IPS DF 4.7 (cell line): ENCODE measurements at regions not wholly inside any gene's neighbourhood (a gene's known extent, or its start where the extent isn't known, plus 50 kb on each side); places are given as distances from the start of the nearest gene placed in this dataset.
"Not testable (repeated sequence)": the region's sequence is repeated elsewhere in the genome, so short reads cannot be mapped to it uniquely, and the experiment has no call there.

ENCODE experiments used
- DNase-seq: peaks from one replicate; pipeline ENCODE4 v3.0.0-alpha.2; 2013; ENCODE audit warnings: low spot score; ENCODE audit errors: extremely low read depth

DNA sequence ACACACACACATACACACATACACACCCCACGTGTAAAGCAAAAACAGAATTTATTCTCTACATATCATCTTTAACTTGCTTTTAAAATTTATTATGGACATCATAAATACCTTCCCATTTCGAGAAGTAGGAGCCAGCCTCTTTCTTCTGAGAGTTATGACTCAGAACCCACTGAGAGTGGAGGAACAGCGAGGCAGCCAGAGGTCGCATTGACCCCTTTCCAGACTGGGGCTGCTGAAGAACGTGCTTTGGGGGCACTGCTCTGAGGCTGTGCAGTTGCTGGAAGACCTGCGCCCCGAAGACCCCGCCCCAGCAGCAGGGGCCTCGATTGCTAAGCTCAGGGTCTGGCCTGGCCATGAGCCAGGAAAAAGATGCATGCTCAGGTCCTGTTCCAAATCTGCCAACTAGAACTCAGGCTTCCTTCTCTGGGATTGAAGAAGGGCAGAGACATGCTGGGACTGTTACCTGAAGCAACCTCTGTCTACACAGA lies 133.8 kb upstream of the TWIST2 start:
- DNase-seq: no peak

GRCh38 chr2:238716171-238716570 lies 131.7 kb upstream of the TWIST2 start:
- no peak for DNase-seq

- no peak for DNase-seq
Observed at GRCh38 chr2:238716585-238716984, 131.3 kb upstream of the TWIST2 start.

- DNase-seq: no peak
Observed at GRCh38 chr2:238717084-238717483, 130.8 kb upstream of the TWIST2 start.

DNA sequence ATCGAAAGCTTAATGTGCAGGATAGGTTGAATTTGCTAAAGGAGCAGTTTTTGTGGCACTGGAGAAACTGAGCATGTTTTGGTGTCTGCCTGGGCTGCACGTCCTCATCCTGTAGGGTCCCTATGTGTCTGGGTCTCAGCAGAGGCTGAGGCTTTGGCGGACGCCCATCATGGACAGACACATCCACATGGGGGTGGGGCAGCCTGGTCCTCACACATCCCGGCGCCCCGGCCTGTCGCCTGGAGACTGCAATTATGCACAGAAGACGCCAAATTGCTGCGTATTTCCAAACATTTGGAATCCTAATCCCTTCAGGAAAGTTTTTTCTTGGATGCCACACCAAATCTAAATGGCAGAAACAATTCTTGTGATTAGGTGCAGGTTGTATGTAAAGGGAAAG lies 128.2 kb upstream of the TWIST2 start:
- no peak for DNase-seq

DNA sequence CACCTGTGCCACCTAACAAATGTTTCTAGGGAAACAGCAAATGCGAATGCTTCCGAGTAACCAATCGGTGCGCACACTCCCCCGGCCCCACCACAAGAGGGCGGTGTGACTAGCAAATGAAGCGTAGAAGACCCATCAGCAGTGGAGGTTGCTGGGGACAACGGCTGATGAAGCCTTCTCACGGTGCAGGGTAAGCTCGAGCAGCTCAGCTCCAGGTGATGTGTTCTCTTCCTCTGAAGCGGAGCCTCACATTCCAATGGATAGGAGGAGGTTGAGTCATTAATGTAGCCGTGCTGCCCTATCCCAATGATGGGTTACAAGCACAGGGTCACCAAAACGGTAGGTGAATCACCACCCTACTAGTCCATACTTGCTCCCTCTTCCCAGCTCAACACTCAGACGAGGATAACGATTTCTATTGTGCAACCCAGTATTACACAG lies 127.6 kb upstream of the TWIST2 start:
- DNase-seq: no peak

- no peak for DNase-seq
Observed at GRCh38 chr2:238722181-238722580, 125.7 kb upstream of the TWIST2 start.

- no peak for DNase-seq
Observed at GRCh38 chr2:238722883-238723282, 125.0 kb upstream of the TWIST2 start.

- DNase-seq: not testable (repeated sequence)
Observed at GRCh38 chr2:238723740-238724320, 124.1 kb upstream of the TWIST2 start.

- DNase-seq: no peak
Observed at GRCh38 chr2:238724728-238725127, 123.2 kb upstream of the TWIST2 start.

DNA sequence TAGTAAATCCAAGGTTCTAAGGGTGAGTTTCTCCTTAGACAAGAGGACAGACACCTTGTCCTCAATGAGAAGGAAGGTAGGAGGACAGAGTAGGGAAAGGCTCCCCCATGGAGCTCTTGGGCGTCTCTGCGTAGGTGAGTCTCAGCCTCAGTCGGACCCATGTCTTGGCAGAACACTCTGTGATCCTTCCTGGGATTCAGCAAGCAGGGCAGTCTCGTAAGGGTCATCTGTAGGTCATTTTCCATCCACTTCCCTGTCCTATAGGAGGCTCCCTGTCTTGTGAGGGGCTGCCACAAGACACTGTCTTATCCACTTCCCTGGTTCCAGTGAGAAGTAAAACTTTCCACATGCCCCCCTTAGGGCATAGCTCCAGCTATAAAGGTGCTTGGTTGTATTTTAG lies 122.6 kb upstream of the TWIST2 start:
- DNase-seq: no peak

DNA sequence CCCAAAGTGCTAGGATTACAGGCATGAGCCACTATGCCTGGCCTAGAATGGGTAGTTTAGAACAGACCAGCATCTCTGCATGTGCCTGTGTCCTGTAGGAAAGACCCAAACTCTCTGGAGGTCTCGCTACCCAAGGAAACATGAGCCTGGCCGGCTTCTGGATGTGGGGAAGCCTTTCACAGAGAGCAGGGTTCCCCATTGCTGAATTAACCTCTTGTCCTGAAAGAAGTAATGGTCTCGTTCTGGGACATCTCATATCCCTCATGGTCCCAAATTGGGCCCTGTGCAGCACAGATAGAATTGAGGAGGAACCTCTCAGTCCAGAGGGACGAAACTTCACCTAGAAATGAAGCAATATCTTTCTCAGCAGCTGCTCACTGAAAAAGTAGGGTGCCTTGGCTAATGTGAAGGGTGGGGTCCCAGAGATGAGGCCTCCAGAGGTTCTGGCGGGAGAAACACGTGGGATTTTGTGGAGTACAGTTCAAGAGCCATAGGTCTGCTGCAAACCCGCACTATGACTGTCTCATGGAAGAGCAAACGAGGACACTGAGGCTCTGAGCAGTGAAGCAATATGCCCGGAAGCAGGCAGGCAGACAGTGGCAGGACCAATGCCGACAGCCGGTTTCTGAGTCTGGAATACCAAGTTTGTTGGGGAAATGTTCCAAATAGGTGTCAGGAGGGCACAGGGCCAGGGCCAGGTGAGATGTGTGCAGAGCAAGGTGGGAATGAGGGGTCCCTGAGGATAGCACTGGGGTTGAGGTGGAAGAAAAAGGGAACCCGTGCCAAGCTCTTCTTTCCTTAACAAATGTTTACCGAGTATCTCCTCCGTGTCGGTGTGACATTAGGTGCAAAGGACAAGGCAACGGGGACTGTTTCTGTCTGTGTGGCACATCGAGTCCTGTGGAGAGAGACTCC lies 121.0 kb upstream of the TWIST2 start:
- no peak for DNase-seq

DNA sequence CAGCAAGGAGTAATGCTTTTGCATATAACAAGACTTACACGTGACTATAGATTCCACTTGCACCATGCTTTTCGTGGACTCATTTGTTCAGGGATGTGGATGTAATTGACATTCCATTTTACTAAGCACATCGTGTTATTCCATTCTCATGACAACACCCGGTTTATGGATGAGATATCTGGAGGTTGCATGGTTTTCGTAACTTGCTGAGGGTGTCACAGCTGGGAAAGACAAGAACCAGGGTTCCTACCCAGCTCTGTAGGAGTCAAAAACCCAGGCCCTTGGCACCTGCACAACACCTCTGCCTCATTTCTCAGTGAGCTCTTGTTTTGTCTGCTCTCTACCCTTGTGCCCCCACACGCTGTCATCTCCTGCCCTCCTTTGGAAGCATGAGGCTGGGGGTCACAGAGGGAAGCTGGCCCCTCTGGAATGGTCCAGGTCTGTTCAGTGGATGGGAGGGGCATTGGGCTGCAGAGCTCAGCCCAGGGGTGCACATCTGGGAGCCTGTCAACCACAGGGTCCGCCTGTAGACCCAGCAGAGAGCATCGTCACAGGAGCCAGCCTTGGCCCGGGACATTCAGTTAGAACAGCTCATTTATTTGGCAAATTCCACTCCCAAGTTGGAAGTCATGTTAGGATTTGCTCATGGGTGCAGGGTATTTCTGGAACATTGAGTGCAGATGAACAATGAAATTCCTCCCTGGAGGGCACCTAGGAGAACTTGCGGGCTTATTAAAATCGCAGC lies 120.1 kb upstream of the TWIST2 start:
- DNase-seq: no peak

- no peak for DNase-seq
Observed at GRCh38 chr2:238728330-238729260, 119.3 kb upstream of the TWIST2 start.

DNA sequence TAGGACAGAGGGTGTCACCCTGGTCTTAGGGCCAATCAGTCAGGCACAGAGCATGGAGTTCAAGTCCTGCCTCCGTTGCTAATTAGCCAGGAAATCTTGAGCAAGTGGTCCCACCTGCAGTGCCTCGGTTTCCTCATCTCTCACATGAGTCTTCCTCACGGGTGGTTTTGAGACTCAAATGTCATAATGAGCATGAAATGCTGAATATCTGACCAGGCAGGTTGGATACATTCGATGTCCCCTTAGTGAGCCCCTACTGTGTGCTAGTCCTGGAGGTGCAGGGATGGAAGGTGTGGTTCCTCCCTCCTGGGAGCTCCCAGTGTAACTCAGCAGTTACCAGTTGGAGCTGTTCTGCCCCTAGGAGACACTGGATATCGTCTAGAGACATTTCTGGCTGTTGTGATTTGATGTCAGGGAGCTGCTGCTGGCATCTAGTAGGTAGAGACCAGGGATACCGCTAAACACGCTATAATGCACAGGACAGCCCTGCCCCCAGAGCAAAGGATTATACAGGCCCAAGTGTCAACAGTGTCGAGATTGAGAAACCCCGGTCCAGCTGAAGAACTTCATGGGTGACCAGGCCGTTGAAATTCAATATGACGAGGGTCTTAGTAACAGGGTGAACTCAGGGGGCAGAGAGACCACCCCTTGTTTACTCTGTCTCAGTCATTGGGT lies 118.5 kb upstream of the TWIST2 start:
- DNase-seq: no peak

GRCh38 chr2:238730001-238730669 lies 117.8 kb upstream of the TWIST2 start:
- no peak for DNase-seq

DNA sequence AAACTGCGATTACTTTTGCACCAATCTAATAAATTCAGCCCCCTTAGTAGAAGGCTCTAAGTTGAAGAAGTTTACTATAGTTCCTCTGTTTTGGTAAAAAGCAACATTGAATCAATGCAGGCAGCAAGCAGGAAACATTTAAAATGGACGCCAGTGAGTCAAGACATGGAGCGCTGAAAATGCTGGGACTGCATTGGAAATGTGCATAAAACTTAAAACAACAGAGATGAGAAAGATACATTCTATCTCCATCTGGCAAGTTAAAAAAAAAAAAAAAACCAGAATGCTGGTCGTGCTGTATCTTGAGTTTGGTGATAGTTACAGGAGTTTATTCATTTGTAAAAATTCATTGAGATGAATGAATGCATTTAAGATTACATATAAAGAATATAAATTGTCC lies 117.0 kb upstream of the TWIST2 start:
- DNase-seq: no peak

DNA sequence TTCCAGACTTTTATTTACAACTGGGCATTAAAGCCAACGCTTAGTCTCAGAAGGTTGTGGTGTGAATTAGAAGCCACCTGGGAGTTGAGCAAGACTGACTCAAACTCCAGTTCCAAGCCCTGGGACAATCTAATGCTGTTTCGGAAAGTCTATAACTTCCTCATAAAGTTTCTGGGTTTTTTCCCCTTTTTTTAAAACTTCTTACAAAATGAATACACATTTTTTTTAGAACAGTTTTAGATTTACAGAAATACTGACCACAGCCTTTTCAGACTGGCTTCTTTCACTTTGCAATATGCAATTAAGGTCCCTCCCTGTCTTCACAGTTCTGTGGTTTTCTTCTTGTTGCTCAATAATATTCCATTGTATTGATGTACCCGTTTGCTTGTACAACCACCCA lies 115.9 kb upstream of the TWIST2 start:
- DNase-seq: no peak

DNA sequence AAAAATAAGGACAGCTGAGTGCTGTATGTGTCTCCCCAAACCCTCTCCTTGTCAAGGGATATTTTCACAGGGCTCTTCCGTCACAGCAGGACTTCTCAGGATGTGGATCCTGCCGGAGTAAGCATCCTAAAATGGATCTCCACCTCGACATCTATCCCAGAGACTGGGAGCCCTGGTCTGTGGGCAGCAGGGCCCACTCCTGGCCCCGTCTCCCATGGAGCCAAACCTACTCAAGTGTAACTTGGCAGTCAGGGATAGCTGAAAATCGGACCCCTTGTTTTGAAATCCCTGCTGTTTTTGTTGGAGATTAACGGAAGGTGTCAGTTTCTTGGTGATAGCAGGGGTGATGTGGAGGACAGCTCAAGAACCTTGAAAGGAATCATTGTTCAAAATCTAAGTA lies 109.0 kb upstream of the TWIST2 start:
- no peak for DNase-seq

DNA sequence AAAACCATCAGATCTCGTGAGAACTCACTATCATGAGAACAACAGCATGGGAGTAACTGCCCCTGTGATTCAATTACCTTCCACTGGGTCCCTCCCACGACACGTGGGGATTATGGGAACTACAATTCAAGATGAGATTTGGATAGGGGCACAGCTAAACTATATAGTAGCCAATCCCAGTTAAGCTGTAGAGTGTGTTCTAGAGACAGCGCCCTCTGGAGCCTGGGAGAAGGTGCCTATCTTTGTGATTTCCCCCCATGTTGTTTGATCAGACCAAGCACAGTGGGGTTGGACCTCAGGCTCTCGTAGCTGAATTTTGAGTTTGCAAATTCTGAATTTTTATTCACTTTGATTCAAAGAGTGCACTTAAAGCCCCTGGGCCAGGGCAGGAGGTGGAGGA lies 108.2 kb upstream of the TWIST2 start:
- no peak for DNase-seq
